Rectal smooth muscle tissue (tissue), 1 donor: ENCODE measurements at regions not wholly inside any gene's neighbourhood (a gene's known extent, or its start where the extent isn't known, plus 50 kb on each side); places are given as distances from the start of the nearest gene placed in this dataset.

ENCODE experiments used
- H3K27ac ChIP-seq: one replicate; pipeline ENCODE4 v1.7.0; 2013; ENCODE audit warnings: low read depth, low read length, inconsistent platforms
- H3K27me3 ChIP-seq: one replicate; pipeline ENCODE4 v1.7.0; 2013; ENCODE audit warnings: low read length; ENCODE audit not compliant: control insufficient read depth, insufficient read depth
- H3K36me3 ChIP-seq: one replicate; pipeline ENCODE4 v1.7.0; 2013; ENCODE audit warnings: low read length; ENCODE audit not compliant: control insufficient read depth, insufficient read depth
- H3K4me1 ChIP-seq: one replicate; pipeline ENCODE4 v1.7.0; 2013; ENCODE audit warnings: low read length; ENCODE audit not compliant: control insufficient read depth, insufficient read depth
- H3K4me3 ChIP-seq: one replicate; pipeline ENCODE4 v1.7.0; 2013; ENCODE audit warnings: low read length
- H3K9ac ChIP-seq: one replicate; pipeline ENCODE4 v1.7.0; 2013; ENCODE audit warnings: low read length

- Histone ChIP-seq H3K27ac (no peak overlapping the region), H3K36me3 (no peaks in the 10 kb centered on the region), H3K9ac (no peak overlapping the region), H3K4me1 (no peaks in the 10 kb centered on the region), H3K4me3 (no peak overlapping the region), H3K27me3 (no peaks in the 10 kb centered on the region)
These were observed 122.0 kb upstream of the ST6GAL2 start for GRCh38 chr2:107007927-107008326.

GRCh38 chr2:107008843-107009242 is 122.9 kb upstream of the ST6GAL2 start:
- no peak overlapping the region for H3K27ac ChIP-seq
- H3K9ac ChIP-seq = no peak overlapping the region
- H3K36me3 ChIP-seq = no peaks in the 10 kb centered on the region
- H3K27me3 ChIP-seq = no peaks in the 10 kb centered on the region
- H3K4me1 ChIP-seq = no peaks in the 10 kb centered on the region
- H3K4me3 ChIP-seq = no peak overlapping the region

DNA sequence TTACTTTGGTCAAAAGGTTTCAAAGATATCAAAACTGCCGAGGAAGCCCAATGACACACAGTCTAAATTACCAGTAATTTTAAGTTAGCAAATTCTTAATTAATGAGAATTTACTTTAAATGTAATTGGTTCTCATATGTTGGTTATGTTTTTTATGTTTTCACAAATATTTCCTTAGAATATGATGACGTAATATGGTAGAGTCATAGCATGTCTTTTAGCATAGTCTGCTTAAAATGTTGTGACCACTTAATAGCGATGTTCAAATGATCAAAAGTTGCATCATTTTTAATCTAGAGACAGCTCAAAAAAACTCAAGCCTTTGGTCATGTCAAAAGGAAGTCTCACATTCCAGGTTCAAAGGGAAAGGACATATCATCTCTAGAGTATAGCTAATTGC is 123.3 kb upstream of the ST6GAL2 start:
- Histone ChIP-seq H3K27ac (no peak overlapping the region), H3K36me3 (no peaks in the 10 kb centered on the region), H3K9ac (no peak overlapping the region), H3K27me3 (no peaks in the 10 kb centered on the region), H3K4me3 (no peak overlapping the region), H3K4me1 (no peaks in the 10 kb centered on the region)

- Histone ChIP-seq H3K27me3 (no peaks in the 10 kb centered on the region), H3K36me3 (no peaks in the 10 kb centered on the region), H3K27ac (no peak overlapping the region), H3K9ac (no peak overlapping the region), H3K4me1 (no peaks in the 10 kb centered on the region), H3K4me3 (no peak overlapping the region)
These were observed 126.8 kb upstream of the ST6GAL2 start for GRCh38 chr2:107012714-107013306.

- Histone ChIP-seq H3K27me3 (no peaks in the 10 kb centered on the region), H3K9ac (no peak overlapping the region), H3K27ac (no peak overlapping the region)
These were observed 127.9 kb upstream of the ST6GAL2 start for GRCh38 chr2:107013884-107014283.

DNA sequence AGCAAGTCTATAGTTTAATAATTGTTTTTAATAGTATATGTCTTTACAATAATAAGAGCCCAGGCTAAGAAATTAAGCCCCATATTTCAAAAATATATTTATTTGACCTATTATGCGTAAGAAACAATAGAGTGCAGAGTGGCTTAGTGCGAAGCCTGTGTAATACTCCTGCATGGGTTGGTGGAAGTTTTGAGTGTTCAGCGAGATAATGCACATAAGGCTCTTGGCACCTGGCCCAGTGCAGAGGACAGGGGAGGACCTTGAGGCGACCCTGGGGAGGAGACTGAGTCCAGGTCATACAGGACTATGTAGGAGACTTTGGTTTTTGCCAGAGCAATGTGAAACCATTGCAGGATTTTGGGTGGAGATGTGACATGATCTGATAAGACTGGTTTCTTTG is 132.4 kb upstream of the ST6GAL2 start:
- H3K27me3 ChIP-seq = no peaks in the 10 kb centered on the region
- no peak overlapping the region for H3K4me3 ChIP-seq
- no peaks in the 10 kb centered on the region for H3K36me3 ChIP-seq
- no peak overlapping the region for H3K27ac ChIP-seq
- H3K4me1 ChIP-seq = no peaks in the 10 kb centered on the region
- no peak overlapping the region for H3K9ac ChIP-seq

More at GRCh38 chr2:107013884-107014283, 127.9 kb upstream of the ST6GAL2 start:
- H3K36me3 ChIP-seq = no peaks in the 10 kb centered on the region
- no peak overlapping the region for H3K4me3 ChIP-seq
- H3K4me1 ChIP-seq = no peaks in the 10 kb centered on the region

GRCh38 chr2:107020392-107020791 is 134.4 kb upstream of the ST6GAL2 start:
- no peak overlapping the region for H3K9ac ChIP-seq
- no peaks in the 10 kb centered on the region for H3K4me1 ChIP-seq
- H3K27ac ChIP-seq = no peak overlapping the region
- no peaks in the 10 kb centered on the region for H3K27me3 ChIP-seq
- no peak overlapping the region for H3K4me3 ChIP-seq
- H3K36me3 ChIP-seq = no peaks in the 10 kb centered on the region

DNA sequence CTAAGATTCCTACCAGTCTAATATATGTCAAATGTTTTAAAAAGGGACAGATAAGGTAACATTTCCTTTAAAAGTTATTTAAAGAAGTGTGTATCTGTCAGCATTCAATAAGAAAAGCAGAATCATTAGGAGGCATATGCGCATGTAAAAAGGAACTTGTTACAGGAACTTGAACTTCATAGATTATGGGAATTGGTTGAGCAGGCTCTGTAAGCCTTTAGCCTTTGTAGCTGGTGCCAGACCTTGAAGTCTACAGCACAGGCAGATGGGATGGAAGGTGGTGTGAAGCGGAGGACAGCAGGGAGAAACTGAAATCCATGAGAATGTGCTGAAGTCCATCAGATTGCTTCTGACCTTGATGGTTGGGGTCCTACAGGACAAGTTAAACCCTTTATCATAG is 138.3 kb upstream of the ST6GAL2 start:
- Histone ChIP-seq H3K4me3 (no peak overlapping the region), H3K36me3 (no peaks in the 10 kb centered on the region), H3K4me1 (no peaks in the 10 kb centered on the region), H3K27me3 (no peaks in the 10 kb centered on the region), H3K9ac (no peak overlapping the region), H3K27ac (no peak overlapping the region)

GRCh38 chr2:107025291-107025857 is 139.4 kb upstream of the ST6GAL2 start:
- Histone ChIP-seq H3K27me3 (no peaks in the 10 kb centered on the region), H3K4me3 (no peak overlapping the region), H3K4me1 (no peaks in the 10 kb centered on the region), H3K9ac (no peak overlapping the region), H3K27ac (no peak overlapping the region), H3K36me3 (no peaks in the 10 kb centered on the region)

DNA sequence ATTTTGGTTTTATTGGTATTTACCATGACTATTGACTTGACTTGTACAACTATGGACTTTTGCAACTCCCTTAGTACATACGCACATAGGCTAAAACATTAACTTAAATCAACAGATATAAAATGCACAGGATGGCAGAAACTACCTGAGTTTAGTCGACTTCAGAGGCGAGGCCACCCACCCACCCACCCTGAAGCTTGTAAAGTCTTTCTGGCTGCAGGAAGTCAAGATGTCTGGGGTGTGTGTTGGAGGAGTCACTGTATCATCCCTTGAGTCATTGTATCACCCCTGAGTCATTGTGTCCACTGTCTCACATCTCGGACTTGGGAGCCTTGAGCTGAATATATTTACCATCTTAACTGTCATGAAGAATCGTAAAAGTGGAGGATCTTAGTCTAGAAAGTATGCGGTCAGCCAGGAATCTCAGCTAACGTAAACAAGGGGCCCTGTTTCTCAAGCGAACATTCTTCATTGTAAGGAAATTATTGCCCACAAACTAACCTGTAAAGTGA is 140.0 kb upstream of the ST6GAL2 start:
- no peaks in the 10 kb centered on the region for H3K27me3 ChIP-seq
- H3K4me3 ChIP-seq = no peak overlapping the region
- H3K36me3 ChIP-seq = no peaks in the 10 kb centered on the region
- H3K27ac ChIP-seq = no peak overlapping the region
- no peaks in the 10 kb centered on the region for H3K4me1 ChIP-seq
- no peak overlapping the region for H3K9ac ChIP-seq

GRCh38 chr2:107027205-107027604 is 141.2 kb upstream of the ST6GAL2 start:
- H3K9ac ChIP-seq = no peak overlapping the region
- H3K4me3 ChIP-seq = no peak overlapping the region
- no peaks in the 10 kb centered on the region for H3K27me3 ChIP-seq
- no peaks in the 10 kb centered on the region for H3K4me1 ChIP-seq
- no peak overlapping the region for H3K27ac ChIP-seq
- H3K36me3 ChIP-seq = no peaks in the 10 kb centered on the region

GRCh38 chr2:107027810-107028209 is 141.8 kb upstream of the ST6GAL2 start:
- Histone ChIP-seq H3K9ac (no peak overlapping the region), H3K4me1 (no peaks in the 10 kb centered on the region), H3K27me3 (no peaks in the 10 kb centered on the region), H3K4me3 (no peak overlapping the region), H3K36me3 (no peaks in the 10 kb centered on the region), H3K27ac (no peak overlapping the region)

DNA sequence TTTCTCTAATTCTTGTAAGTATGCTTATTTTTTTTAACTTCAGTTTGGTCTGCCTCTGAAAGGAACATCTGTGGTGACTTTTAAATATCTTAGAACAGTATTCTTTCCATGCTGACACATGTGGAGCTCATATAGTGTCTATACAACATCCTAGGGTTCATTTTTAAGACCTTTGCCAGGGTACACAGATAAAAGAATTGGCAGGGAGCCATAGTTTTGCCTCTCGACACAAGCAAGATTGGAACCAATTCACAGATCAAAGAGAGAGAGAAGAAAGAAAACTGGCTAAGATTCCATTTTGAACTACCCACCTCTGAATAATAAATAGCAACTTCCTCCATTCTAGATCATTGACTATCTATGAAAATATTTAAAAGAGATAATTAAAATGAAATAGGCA is 142.7 kb upstream of the ST6GAL2 start:
- Histone ChIP-seq H3K4me3 (no peak overlapping the region), H3K27ac (no peak overlapping the region), H3K9ac (no peak overlapping the region), H3K27me3 (no peaks in the 10 kb centered on the region), H3K4me1 (no peaks in the 10 kb centered on the region), H3K36me3 (no peaks in the 10 kb centered on the region)
